Type B pancreatic cell (in vitro differentiated cells): ENCODE measurements at regions not wholly inside any gene's neighbourhood (a gene's known extent, or its start where the extent isn't known, plus 50 kb on each side); places are given as distances from the start of the nearest gene placed in this dataset.

ENCODE experiments used
- DNase-seq: peaks from one replicate; pipeline ENCODE4 v3.0.0; 2021; ENCODE audit warnings: mixed read lengths; ENCODE audit not compliant: unreplicated experiment; ENCODE audit errors: extremely low spot score
- H3K27ac Mint-ChIP-seq: 2 replicates; pipeline ENCODE4 v1.8.0; 2021; ENCODE audit warnings: mild to moderate bottlenecking, mixed read lengths
- H3K27me3 Mint-ChIP-seq: 2 replicates; pipeline ENCODE4 v1.8.0; 2021; ENCODE audit warnings: mixed read lengths
- H3K36me3 Mint-ChIP-seq: 2 replicates; pipeline ENCODE4 v1.8.0; 2021; ENCODE audit warnings: mixed read lengths
- H3K4me1 Mint-ChIP-seq: one replicate; pipeline ENCODE4 v1.8.0; 2021; ENCODE audit warnings: mixed read lengths; ENCODE audit not compliant: unreplicated experiment
- H3K4me3 Mint-ChIP-seq: 2 replicates; pipeline ENCODE4 v1.8.0; 2021; ENCODE audit warnings: mild to moderate bottlenecking, mixed read lengths
- H3K9me3 Mint-ChIP-seq: 2 replicates; pipeline ENCODE4 v1.8.0; 2021; ENCODE audit warnings: mixed read lengths
- CTCF ChIP-seq: fragments of 200-600 bp; sonication (generic); conservative IDR thresholded peaks from 2 replicates; pipeline ENCODE4 v1.5.0; 2021; ENCODE audit warnings: antibody characterized with exemption, mild to moderate bottlenecking

- Mint-ChIP-seq H3K4me1 (no peaks in the 10 kb centered on the region), H3K27me3 (no peaks in the 10 kb centered on the region), H3K27ac (no peak overlapping the region), H3K36me3 (no peaks in the 10 kb centered on the region), H3K4me3 (no peak overlapping the region), H3K9me3 (no peaks in the 10 kb centered on the region)
- DNase-seq, result no peak
- no peak for TF ChIP-seq CTCF
These were observed 246.7 kb upstream of the DIPK2B start for GRCh38 chrX:45447331-45447730.

- Mint-ChIP-seq H3K4me1 (no peaks in the 10 kb centered on the region), H3K9me3 (no peaks in the 10 kb centered on the region), H3K4me3 (no peak overlapping the region), H3K36me3 (no peaks in the 10 kb centered on the region), H3K27ac (peak overlapping the region; percentile 4), H3K27me3 (no peaks in the 10 kb centered on the region)
- no peak for TF ChIP-seq CTCF
- DNase-seq, result no peak
These were observed 245.2 kb upstream of the DIPK2B start for GRCh38 chrX:45445745-45446412.

- no peak overlapping the region for H3K27ac Mint-ChIP-seq
- TF ChIP-seq CTCF, result no peak
- no peaks in the 10 kb centered on the region for H3K4me1 Mint-ChIP-seq
- no peak for DNase-seq
- no peaks in the 10 kb centered on the region for H3K27me3 Mint-ChIP-seq
- H3K4me3 Mint-ChIP-seq, result no peak overlapping the region
- H3K36me3 Mint-ChIP-seq, result no peaks in the 10 kb centered on the region
- H3K9me3 Mint-ChIP-seq, result peaks cover 1% of the 10 kb centered on the region
These were observed 236.5 kb upstream of the DIPK2B start for GRCh38 chrX:45437186-45437585.

- peaks cover 6% of the 10 kb centered on the region for H3K9me3 Mint-ChIP-seq
- no peak for TF ChIP-seq CTCF
These were observed 234.8 kb upstream of the DIPK2B start for GRCh38 chrX:45435481-45435880.

GRCh38 chrX:45434231-45434630 lies 233.6 kb upstream of the DIPK2B start:
- no peak for TF ChIP-seq CTCF
- H3K27me3 Mint-ChIP-seq, result no peaks in the 10 kb centered on the region
- no peak overlapping the region for H3K4me3 Mint-ChIP-seq
- no peaks in the 10 kb centered on the region for H3K4me1 Mint-ChIP-seq
- DNase-seq, result no peak
- peaks cover 6% of the 10 kb centered on the region for H3K9me3 Mint-ChIP-seq
- no peak overlapping the region for H3K27ac Mint-ChIP-seq
- no peaks in the 10 kb centered on the region for H3K36me3 Mint-ChIP-seq

More at GRCh38 chrX:45435481-45435880, 234.8 kb upstream of the DIPK2B start:
- Mint-ChIP-seq H3K36me3 (no peaks in the 10 kb centered on the region), H3K27ac (no peak overlapping the region), H3K4me1 (no peaks in the 10 kb centered on the region), H3K4me3 (no peak overlapping the region), H3K27me3 (no peaks in the 10 kb centered on the region)
- no peak for DNase-seq

GRCh38 chrX:45428831-45429230 lies 228.2 kb upstream of the DIPK2B start:
- no peaks in the 10 kb centered on the region for H3K4me1 Mint-ChIP-seq
- no peak overlapping the region for H3K27ac Mint-ChIP-seq
- no peak for TF ChIP-seq CTCF
- H3K27me3 Mint-ChIP-seq, result no peaks in the 10 kb centered on the region
- H3K9me3 Mint-ChIP-seq, result peaks cover 6% of the 10 kb centered on the region
- no peaks in the 10 kb centered on the region for H3K36me3 Mint-ChIP-seq
- DNase-seq, result no peak
- no peak overlapping the region for H3K4me3 Mint-ChIP-seq
